ENCODE measurements at regions not wholly inside any gene's neighbourhood (a gene's known extent, or its start where the extent isn't known, plus 50 kb on each side); places are given as distances from the start of the nearest gene placed in this dataset.

- TF ChIP-seq POLR2A (IDR thresholded peaks at IDR 0.05) (no peak), CTCF (IDR thresholded peaks at IDR 0.05) (no peak)
Measured at GRCh38 chr18:76656925-76657827, 162.1 kb upstream of the ZNF516 start.

Measured in right lobe of liver (tissue), 4 donors.